ENCODE measurements at regions not wholly inside any gene's neighbourhood (a gene's known extent, or its start where the extent isn't known, plus 50 kb on each side); places are given as distances from the start of the nearest gene placed in this dataset.

DNA sequence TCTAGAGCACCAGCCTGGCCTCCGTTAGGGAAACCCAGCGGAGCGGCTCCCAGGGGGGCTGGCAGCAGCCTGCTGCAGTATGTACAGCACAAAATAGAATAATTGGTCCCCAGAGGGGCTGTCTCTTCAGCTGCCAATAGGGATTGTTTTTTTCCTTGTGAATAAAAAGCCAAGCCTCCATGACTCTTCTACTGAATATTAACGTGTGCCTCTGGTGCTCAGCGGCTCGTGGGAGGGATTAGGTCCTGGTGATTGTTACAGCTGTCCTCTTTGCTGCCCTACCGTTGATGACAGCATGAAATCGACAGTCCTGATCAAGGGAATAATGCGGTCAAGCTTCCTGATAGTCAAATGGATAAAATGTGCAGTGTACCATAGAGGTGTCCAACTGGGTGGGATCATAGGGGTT lies 190.7 kb upstream of the RUNX1 start:
- 0 out of 5 replicates have a peak, but pooled peaks cover 0 to 3% of the 10 kb centered on the region in 2 experiments for H3K27me3 ChIP-seq (ENCODE audit: control insufficient read depth in 1 of 2, insufficient read depth in 2 of 2, low read length in 2 of 2)
- H3K4me2 ChIP-seq (ENCODE audit: low read depth, low read length): no peak overlapping the region
- no peaks in the 10 kb centered on the region for H4K20me1 ChIP-seq (ENCODE audit: insufficient read depth, low read length)
- H3K27ac ChIP-seq (ENCODE audit: extremely low read length, insufficient read depth, low read length): no peak overlapping the region
- H2AFZ ChIP-seq (ENCODE audit: low read length): no peak overlapping the region
- CTCF ChIA-PET (ENCODE audit: low intra/inter-chr PET ratio, low total read pairs): no interaction called here
- H3K9ac ChIP-seq (ENCODE audit: insufficient read depth, low read depth, low read length): no peak overlapping the region
- ATAC-seq: no peak
- no peak for FAIRE-seq
- 49% methylated on average over 9 of the region's 9 CpGs for WGBS (ENCODE audit: low lambda C conversion rate)
- no peaks in the 10 kb centered on the region for H3K4me1 ChIP-seq (ENCODE audit: insufficient read depth, low read length)
- POLR2A ChIA-PET: no interaction called here
- H3K36me3 ChIP-seq (replicated peaks in 1 of 2; ENCODE audit: control insufficient read depth in 1 of 2, insufficient read depth in 2 of 2, low read length in 2 of 2): no peaks in the 10 kb centered on the region
- TF ChIP-seq, protein P1, sequence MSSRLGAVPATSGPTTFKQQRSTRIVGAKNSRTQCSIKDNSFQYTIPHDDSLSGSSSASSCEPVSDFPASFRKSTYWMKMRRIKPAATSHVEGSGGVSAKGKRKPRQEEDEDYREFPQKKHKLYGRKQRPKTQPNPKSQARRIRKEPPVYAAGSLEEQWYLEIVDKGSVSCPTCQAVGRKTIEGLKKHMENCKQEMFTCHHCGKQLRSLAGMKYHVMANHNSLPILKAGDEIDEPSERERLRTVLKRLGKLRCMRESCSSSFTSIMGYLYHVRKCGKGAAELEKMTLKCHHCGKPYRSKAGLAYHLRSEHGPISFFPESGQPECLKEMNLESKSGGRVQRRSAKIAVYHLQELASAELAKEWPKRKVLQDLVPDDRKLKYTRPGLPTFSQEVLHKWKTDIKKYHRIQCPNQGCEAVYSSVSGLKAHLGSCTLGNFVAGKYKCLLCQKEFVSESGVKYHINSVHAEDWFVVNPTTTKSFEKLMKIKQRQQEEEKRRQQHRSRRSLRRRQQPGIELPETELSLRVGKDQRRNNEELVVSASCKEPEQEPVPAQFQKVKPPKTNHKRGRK (CRISPR knock-in tag; IDR thresholded peaks at IDR 0.05): no peak
- no peak for TF ChIP-seq MEIS2 (CRISPR knock-in tag; IDR thresholded peaks at IDR 0.05)
- TF ChIP-seq FOXP1 (IDR thresholded peaks at IDR 0.05): no peak
- TF ChIP-seq FOXP1 (CRISPR knock-in tag; IDR thresholded peaks at IDR 0.05): no peak
- no peak for TF ChIP-seq MBD4 (IDR thresholded peaks at IDR 0.05; ENCODE audit: borderline replicate concordance, low read length)
- no peak for TF ChIP-seq ZNF768 (CRISPR knock-in tag; IDR thresholded peaks at IDR 0.05)
- TF ChIP-seq FOXK1 (CRISPR knock-in tag; IDR thresholded peaks at IDR 0.05; ENCODE audit: borderline replicate concordance, low read depth): no peak
- no peak for TF ChIP-seq HOXA7 (CRISPR knock-in tag; IDR thresholded peaks at IDR 0.05)
- TF ChIP-seq PPARG (CRISPR knock-in tag; conservative IDR thresholded peaks at IDR 0.05): no peak
- no peak for TF ChIP-seq ZNF746 (CRISPR knock-in tag; IDR thresholded peaks at IDR 0.05)
- no peak for TF ChIP-seq KDM6A (CRISPR knock-in tag; IDR thresholded peaks at IDR 0.05; ENCODE audit: low read depth)
- TF ChIP-seq ZNF337 (CRISPR knock-in tag; IDR thresholded peaks at IDR 0.05; ENCODE audit: borderline replicate concordance, low read depth): no peak
- TF ChIP-seq, protein P2, sequence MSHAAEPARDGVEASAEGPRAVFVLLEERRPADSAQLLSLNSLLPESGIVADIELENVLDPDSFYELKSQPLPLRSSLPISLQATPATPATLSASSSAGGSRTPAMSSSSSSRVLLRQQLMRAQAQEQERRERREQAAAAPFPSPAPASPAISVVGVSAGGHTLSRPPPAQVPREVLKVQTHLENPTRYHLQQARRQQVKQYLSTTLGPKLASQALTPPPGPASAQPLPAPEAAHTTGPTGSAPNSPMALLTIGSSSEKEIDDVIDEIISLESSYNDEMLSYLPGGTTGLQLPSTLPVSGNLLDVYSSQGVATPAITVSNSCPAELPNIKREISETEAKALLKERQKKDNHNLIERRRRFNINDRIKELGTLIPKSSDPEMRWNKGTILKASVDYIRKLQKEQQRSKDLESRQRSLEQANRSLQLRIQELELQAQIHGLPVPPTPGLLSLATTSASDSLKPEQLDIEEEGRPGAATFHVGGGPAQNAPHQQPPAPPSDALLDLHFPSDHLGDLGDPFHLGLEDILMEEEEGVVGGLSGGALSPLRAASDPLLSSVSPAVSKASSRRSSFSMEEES (CRISPR knock-in tag; IDR thresholded peaks at IDR 0.05): no peak
- in situ Hi-C loops (cut with HindIII; ENCODE audit: extremely low pct_ligation_motif_present, low pct_unique_long_range_greater_than_20kb): no loop called here
- DNase-seq (ENCODE audit: low spot score): no peak
- no peak overlapping the region for H3K4me3 ChIP-seq (replicated peaks in 1 of 3; ENCODE audit: insufficient read depth in 1 of 3, low read depth in 2 of 3, low read length in 3 of 3)
- H3K79me2 ChIP-seq (ENCODE audit: insufficient read depth, low read length): no peaks in the 10 kb centered on the region
- no peaks in the 10 kb centered on the region for H3K9me3 ChIP-seq (ENCODE audit: low read length)
- no TSS peak for BruUV-seq (replicated peaks)
- intact Hi-C loops (cut with micrococcal nuclease; ENCODE audit: unreplicated experiment): no loop called here

All from HepG2 (cell line).